ENCODE measurements at regions not wholly inside any gene's neighbourhood (a gene's known extent, or its start where the extent isn't known, plus 50 kb on each side); places are given as distances from the start of the nearest gene placed in this dataset.

- TF ChIP-seq REST (IDR thresholded peaks at IDR 0.05; ENCODE audit: insufficient replicate concordance, low read depth) (no peak), GABPA (IDR thresholded peaks at IDR 0.05; ENCODE audit: low read depth) (no peak), SPI1 (IDR thresholded peaks at IDR 0.05; ENCODE audit: borderline replicate concordance, low read depth) (peak; percentile 69), CTCF (IDR thresholded peaks at IDR 0.05; ENCODE audit: insufficient read depth, low read length) (no peak), POLR2AphosphoS5 (IDR thresholded peaks at IDR 0.05; ENCODE audit: low read depth) (no peak)
- Histone ChIP-seq H3K4me3 (replicated peaks; ENCODE audit: insufficient read depth, low read length) (no peak overlapping the region), H3K27me3 (ENCODE audit: insufficient read depth, poor library complexity, severe bottlenecking) (no peaks in the 10 kb centered on the region), H3K27ac (replicated peaks) (no peak overlapping the region)
- no peak for DNase-seq (ENCODE audit: low read depth in 1 of 2, low spot score in 1 of 2)
Observed at GRCh38 chr18:1052301-1052700, 147.6 kb downstream of the ADCYAP1 start.

GRCh38 chr18:1053331-1054315 lies 149.0 kb downstream of the ADCYAP1 start:
- no peak for TF ChIP-seq CTCF (IDR thresholded peaks at IDR 0.05; ENCODE audit: insufficient read depth, low read length)
- Histone ChIP-seq H3K27ac (replicated peaks) (no peak overlapping the region), H3K4me3 (replicated peaks; ENCODE audit: insufficient read depth, low read length) (no peak overlapping the region), H3K27me3 (ENCODE audit: insufficient read depth, poor library complexity, severe bottlenecking) (no peaks in the 10 kb centered on the region)
- no peak for DNase-seq (ENCODE audit: low read depth in 1 of 2, low spot score in 1 of 2)

GRCh38 chr18:1056404-1056803 lies 151.7 kb downstream of the ADCYAP1 start:
- no peaks in the 10 kb centered on the region for H3K27me3 ChIP-seq (ENCODE audit: insufficient read depth, poor library complexity, severe bottlenecking)
- TF ChIP-seq POLR2AphosphoS5 (IDR thresholded peaks at IDR 0.05; ENCODE audit: low read depth) (no peak), GABPA (IDR thresholded peaks at IDR 0.05; ENCODE audit: low read depth) (no peak), SPI1 (IDR thresholded peaks at IDR 0.05; ENCODE audit: borderline replicate concordance, low read depth) (no peak), CTCF (IDR thresholded peaks at IDR 0.05; ENCODE audit: insufficient read depth, low read length) (no peak), REST (IDR thresholded peaks at IDR 0.05; ENCODE audit: insufficient replicate concordance, low read depth) (no peak)
- DNase-seq (ENCODE audit: low read depth in 1 of 2, low spot score in 1 of 2), result no peak
- no peak overlapping the region for H3K27ac ChIP-seq (replicated peaks)
- no peak overlapping the region for H3K4me3 ChIP-seq (replicated peaks; ENCODE audit: insufficient read depth, low read length)

Measured in HL-60 (cell line).